Lung (tissue), 11 donors: ENCODE measurements at regions not wholly inside any gene's neighbourhood (a gene's known extent, or its start where the extent isn't known, plus 50 kb on each side); places are given as distances from the start of the nearest gene placed in this dataset.

Experiments
- ATAC-seq: fragments of 200-7000 bp; cut with Tn5 transposase; one replicate; pipeline ENCODE4 v1.9.1; 2020; ENCODE audit warnings: moderate number of reproducible peaks; ENCODE audit not compliant: insufficient read depth, low FRiP score
- DNase-seq, 3 donors: peaks; one replicate each; pipeline ENCODE4 v3.0.0-alpha.2; 2013 to 2017
- H3K27ac ChIP-seq, 2 donors: one replicate each; pipeline ENCODE4 v1.5.1; 2013; ENCODE audit warnings: mild to moderate bottlenecking in 2 of 2, moderate library complexity in 2 of 2, control low read depth in 1 of 2, inconsistent platforms in 1 of 2, low read depth in 1 of 2, low read length in 1 of 2
- H3K27me3 ChIP-seq, 3 donors: one replicate each; pipeline ENCODE4 v1.5.1; 2013; ENCODE audit warnings: low read length in 2 of 3; ENCODE audit not compliant: control insufficient read depth in 3 of 3, insufficient read depth in 3 of 3
- H3K36me3 ChIP-seq, 4 donors: one replicate each; pipeline ENCODE4 v1.5.1; 2013; ENCODE audit warnings: low read length in 4 of 4, mild to moderate bottlenecking in 1 of 4, moderate library complexity in 1 of 4; ENCODE audit not compliant: control insufficient read depth in 4 of 4, insufficient read depth in 4 of 4
- H3K4me1 ChIP-seq, 5 donors: one replicate each; pipeline ENCODE4 v1.5.1; 2013; ENCODE audit warnings: low read length in 5 of 5, mild to moderate bottlenecking in 2 of 5, moderate library complexity in 1 of 5; ENCODE audit not compliant: control insufficient read depth in 5 of 5, insufficient read depth in 5 of 5
- H3K4me3 ChIP-seq: one replicate; pipeline ENCODE4 v1.5.1; 2013; ENCODE audit warnings: mild to moderate bottlenecking, control low read depth, moderate library complexity
- H3K9ac ChIP-seq, 2 donors: one replicate each; pipeline ENCODE4 v1.5.1; 2013; ENCODE audit warnings: low read length in 2 of 2, control low read depth in 1 of 2; ENCODE audit not compliant: insufficient read depth in 1 of 2
- H3K9me3 ChIP-seq, 4 donors: one replicate each; pipeline ENCODE4 v1.5.1; 2013; ENCODE audit warnings: low read length in 3 of 4, mild to moderate bottlenecking in 1 of 4, moderate library complexity in 1 of 4; ENCODE audit not compliant: control insufficient read depth in 4 of 4, insufficient read depth in 3 of 4
- whole genome bisulfite sequencing, 2 donors: extraction: QIAGEN DNeasy Blood & Tissue Kit; methylation state at CpG; one replicate each; pipeline ENCODE4 v1.1.7; 2013; 5-methylcytosine and 5-hydroxymethylcytosine counted together
- TF ChIP-seq, protein P1 (sequence below): IDR thresholded peaks from 2 replicates; pipeline ENCODE4 v1.5.1; 2012; ENCODE audit warnings: mild to moderate bottlenecking; ENCODE audit errors: control extremely low read depth, extremely low read depth
- donor health status: control.
- donor health status: control.
- donor health status: Bipolar disorder and iron deficiency.
- donor health status: healthy.
- donor health status: DM: yes; HTN: yes; CAD: no.

GRCh38 chr20:50305636-50306477 is 115.2 kb downstream of the CEBPB start:
- DNase-seq = no peak
- no peak for ATAC-seq
- H3K27me3 ChIP-seq = no peaks in the 10 kb centered on the region
- H3K9me3 ChIP-seq = no peaks in the 10 kb centered on the region
- WGBS, 2 donors = 59 to 75% methylated on average over 19 of the region's 19 CpGs
- peak overlapping the region; percentile 55 to 85 for H3K27ac ChIP-seq
- TF ChIP-seq, protein P1, sequence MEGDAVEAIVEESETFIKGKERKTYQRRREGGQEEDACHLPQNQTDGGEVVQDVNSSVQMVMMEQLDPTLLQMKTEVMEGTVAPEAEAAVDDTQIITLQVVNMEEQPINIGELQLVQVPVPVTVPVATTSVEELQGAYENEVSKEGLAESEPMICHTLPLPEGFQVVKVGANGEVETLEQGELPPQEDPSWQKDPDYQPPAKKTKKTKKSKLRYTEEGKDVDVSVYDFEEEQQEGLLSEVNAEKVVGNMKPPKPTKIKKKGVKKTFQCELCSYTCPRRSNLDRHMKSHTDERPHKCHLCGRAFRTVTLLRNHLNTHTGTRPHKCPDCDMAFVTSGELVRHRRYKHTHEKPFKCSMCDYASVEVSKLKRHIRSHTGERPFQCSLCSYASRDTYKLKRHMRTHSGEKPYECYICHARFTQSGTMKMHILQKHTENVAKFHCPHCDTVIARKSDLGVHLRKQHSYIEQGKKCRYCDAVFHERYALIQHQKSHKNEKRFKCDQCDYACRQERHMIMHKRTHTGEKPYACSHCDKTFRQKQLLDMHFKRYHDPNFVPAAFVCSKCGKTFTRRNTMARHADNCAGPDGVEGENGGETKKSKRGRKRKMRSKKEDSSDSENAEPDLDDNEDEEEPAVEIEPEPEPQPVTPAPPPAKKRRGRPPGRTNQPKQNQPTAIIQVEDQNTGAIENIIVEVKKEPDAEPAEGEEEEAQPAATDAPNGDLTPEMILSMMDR = no peak
- no peaks in the 10 kb centered on the region for H3K36me3 ChIP-seq
- no peak overlapping the region for H3K4me3 ChIP-seq
- H3K9ac ChIP-seq = peak overlapping the region in 1 of 2 donors; percentile 36
- peaks cover 0 to 69% (median 44%) of the 10 kb centered on the region in 5 donors for H3K4me1 ChIP-seq

DNA sequence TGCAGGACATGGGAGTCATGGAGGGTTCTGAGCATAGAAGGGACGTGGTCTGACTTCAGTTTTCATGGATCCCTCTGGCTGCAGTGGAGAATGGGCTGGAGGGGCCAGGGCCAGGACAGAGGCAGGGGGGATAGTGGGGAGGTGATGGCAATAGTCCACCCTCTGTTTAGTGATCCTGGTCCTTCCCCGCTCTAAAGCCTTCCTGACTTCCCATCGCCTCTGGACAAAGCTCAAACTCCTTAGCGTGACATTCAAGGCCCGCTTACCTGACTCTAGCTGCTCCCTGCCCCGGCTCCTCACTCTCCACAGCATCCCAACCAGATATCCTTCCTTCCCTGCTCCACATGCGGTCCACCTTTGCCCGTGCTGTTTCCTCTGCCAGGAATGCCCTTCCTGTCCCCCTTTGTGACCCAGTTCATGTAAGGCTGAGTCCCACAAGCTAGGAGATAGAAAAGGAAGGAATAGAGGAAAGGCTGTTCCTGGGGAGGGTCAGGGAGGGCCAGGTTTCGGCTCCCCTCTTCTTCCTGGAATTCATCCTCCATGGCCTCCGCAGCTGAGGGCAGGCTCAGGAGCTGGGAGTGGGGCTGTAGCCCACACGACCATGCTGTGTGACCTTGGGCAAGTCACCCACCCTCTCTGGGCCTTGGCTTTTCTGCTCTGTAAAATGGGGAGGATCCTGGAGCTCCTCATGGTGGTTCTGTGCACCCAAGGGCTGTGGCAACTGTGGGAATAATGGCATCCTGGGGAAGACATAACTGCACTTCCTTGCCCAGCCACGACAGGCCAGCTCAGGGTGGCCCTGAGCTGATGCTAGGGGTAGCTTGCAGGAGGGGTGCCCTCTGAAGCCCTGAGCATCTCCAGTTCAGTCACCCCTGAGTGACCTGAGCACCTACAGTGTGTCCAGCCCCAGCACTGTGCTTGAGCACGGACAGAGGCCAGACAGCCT is 116.1 kb downstream of the CEBPB start:
- TF ChIP-seq, protein P1 = no peak
- peak overlapping the region in 1 of 2 donors; percentile 85 for H3K27ac ChIP-seq
- WGBS, 2 donors = 80 to 89% methylated on average over 13 of the region's 13 CpGs
- H3K9ac ChIP-seq = peak overlapping the region in 1 of 2 donors; percentile 36
- no peaks in the 10 kb centered on the region for H3K27me3 ChIP-seq
- H3K36me3 ChIP-seq = no peaks in the 10 kb centered on the region
- H3K4me1 ChIP-seq = peaks cover 0 to 78% (median 44%) of the 10 kb centered on the region in 5 donors
- no peaks in the 10 kb centered on the region for H3K9me3 ChIP-seq
- ATAC-seq (no peak), DNase-seq (no peak)
- H3K4me3 ChIP-seq = no peak overlapping the region

DNA sequence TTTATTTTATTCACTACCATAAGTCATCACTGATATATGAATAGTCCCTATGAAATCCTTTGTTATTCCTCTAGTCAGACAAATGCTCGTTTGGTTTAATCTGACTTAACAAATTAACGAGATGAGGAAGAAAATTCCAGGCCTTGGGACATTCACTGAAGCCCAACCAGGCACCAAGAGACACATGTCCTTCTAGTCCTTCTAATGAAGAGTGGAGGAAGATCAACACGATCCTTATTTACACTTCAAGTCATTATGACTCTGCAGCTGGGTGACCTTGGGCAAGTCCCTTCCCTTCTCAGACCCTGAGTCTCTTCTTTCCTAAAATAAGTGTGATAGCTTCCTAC is 117.5 kb downstream of the CEBPB start:
- H3K4me3 ChIP-seq = no peak overlapping the region
- H3K36me3 ChIP-seq = no peaks in the 10 kb centered on the region
- H3K9ac ChIP-seq = peak overlapping the region in 1 of 2 donors; percentile 72
- H3K27ac ChIP-seq = peak overlapping the region; percentile 75 to 82
- DNase-seq (no peak), ATAC-seq (no peak)
- TF ChIP-seq, protein P1 = no peak
- WGBS, 2 donors = 42 to 51% methylated on average over 3 of the region's 3 CpGs
- H3K4me1 ChIP-seq = peaks cover 6 to 92% (median 53%) of the 10 kb centered on the region in 5 donors
- H3K9me3 ChIP-seq = no peaks in the 10 kb centered on the region
- H3K27me3 ChIP-seq = no peaks in the 10 kb centered on the region
